ENCODE measurements at regions not wholly inside any gene's neighbourhood (a gene's known extent, or its start where the extent isn't known, plus 50 kb on each side); places are given as distances from the start of the nearest gene placed in this dataset.

DNA sequence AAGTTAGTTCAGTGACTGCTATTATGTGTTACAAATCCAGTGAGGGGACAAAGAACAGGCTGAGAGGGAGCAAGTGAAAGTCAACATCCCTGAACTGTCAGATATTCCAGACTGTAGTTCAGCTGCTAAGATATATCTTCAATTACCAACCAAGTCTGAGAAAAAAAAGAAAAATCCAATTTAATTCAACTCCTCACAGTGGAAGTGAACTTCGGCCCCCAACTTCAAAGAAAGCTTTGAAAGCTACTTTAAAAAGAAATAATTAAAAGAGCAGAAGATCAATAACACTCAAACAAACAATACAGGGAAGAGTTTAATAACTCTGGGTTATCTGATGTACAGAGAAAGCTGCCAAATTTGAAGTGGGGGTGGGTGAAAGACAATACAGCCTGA, 174.0 kb downstream of the SERPINI1 start:
- TF ChIP-seq, protein P1, sequence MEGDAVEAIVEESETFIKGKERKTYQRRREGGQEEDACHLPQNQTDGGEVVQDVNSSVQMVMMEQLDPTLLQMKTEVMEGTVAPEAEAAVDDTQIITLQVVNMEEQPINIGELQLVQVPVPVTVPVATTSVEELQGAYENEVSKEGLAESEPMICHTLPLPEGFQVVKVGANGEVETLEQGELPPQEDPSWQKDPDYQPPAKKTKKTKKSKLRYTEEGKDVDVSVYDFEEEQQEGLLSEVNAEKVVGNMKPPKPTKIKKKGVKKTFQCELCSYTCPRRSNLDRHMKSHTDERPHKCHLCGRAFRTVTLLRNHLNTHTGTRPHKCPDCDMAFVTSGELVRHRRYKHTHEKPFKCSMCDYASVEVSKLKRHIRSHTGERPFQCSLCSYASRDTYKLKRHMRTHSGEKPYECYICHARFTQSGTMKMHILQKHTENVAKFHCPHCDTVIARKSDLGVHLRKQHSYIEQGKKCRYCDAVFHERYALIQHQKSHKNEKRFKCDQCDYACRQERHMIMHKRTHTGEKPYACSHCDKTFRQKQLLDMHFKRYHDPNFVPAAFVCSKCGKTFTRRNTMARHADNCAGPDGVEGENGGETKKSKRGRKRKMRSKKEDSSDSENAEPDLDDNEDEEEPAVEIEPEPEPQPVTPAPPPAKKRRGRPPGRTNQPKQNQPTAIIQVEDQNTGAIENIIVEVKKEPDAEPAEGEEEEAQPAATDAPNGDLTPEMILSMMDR (IDR thresholded peaks at IDR 0.05 in 4 of 5, conservative IDR thresholded peaks at IDR 0.05 in 1 of 5) = no peak
- TF ChIP-seq POLR2A (IDR thresholded peaks at IDR 0.05) = no peak
